GM12892 (cell line): ENCODE measurements at regions not wholly inside any gene's neighbourhood (a gene's known extent, or its start where the extent isn't known, plus 50 kb on each side); places are given as distances from the start of the nearest gene placed in this dataset.

Experiments
- POLR2AphosphoS5 ChIP-seq: IDR thresholded peaks from 2 replicates; pipeline ENCODE4 v1.6.1; 2011; ENCODE audit warnings: low read depth, low read length, control low read depth
- TAF1 ChIP-seq: IDR thresholded peaks from 2 replicates; pipeline ENCODE4 v1.6.1; 2011; ENCODE audit warnings: low read depth, mild to moderate bottlenecking, control low read depth, low read length, borderline replicate concordance

DNA sequence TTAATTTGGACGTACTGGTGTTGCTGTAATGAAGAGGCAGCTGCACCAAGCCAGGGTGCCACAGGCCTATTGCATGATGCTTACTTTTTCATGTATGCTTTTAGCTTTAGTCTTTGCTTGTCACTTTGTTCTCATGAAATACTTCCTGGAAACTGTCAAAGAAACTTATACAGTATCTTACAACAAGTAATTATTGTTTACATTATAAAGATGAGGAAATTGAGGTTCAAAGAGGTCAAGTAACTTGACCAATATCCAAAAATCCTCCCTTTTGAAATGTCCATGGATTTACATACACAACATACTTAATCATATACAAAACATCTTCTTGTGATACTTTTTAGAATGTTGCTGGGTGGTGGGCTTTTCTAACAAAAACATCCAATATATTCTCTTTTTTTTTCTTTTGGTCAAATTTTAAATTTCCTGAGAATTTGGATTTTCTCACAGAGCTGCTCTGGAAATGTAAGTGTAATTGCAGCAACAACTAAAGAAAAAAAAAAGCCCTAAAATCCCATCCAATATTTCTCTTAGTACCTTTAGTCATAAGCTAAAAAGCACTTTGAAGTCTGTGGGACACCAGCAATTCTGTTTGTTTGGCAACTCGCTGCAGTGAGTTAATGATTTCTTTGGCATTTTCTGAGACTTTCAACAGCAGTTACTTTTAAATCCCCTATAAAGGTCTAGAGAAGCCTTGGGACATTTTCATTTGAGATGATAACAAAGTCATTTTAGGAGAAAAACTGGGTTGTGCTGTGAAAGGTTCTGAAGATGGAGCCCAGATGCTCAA, 500.6 kb upstream of the IGFBP3 start:
- TF ChIP-seq TAF1 (no peak), POLR2AphosphoS5 (no peak)
